Esophagus muscularis mucosa (tissue), 4 donors: ENCODE measurements at regions not wholly inside any gene's neighbourhood (a gene's known extent, or its start where the extent isn't known, plus 50 kb on each side); places are given as distances from the start of the nearest gene placed in this dataset.

Experiments used
- DNase-seq: peaks from one replicate; pipeline ENCODE4 v3.0.0-alpha.2; 2017; ENCODE audit errors: extremely low spot score
- H3K27ac ChIP-seq, 4 donors: fragments of 200-600 bp; sonication (generic); replicated peaks in 1 of 4; 1 replicate in 3 of 4; 2 replicates in 1 of 4; pipeline ENCODE4 v1.5.1; 2016 to 2019; ENCODE audit warnings: mild to moderate bottlenecking in 1 of 4
- H3K27me3 ChIP-seq, 4 donors: fragments of 200-600 bp; sonication (generic); one replicate each; pipeline versions ENCODE4 v1.5.1 to v1.6.0; 2016 to 2019
- H3K36me3 ChIP-seq, 4 donors: fragments of 200-600 bp; sonication (generic); one replicate each; pipeline ENCODE4 v1.5.1; 2016 to 2019
- H3K4me1 ChIP-seq, 4 donors: fragments of 200-600 bp; sonication (generic); one replicate each; pipeline ENCODE4 v1.5.1; 2016 to 2019
- H3K4me3 ChIP-seq, 4 donors: fragments of 200-600 bp; sonication (generic); 1 replicate in 2 of 4; 2 replicates in 2 of 4; pipeline ENCODE4 v1.5.1; 2016 to 2019; ENCODE audit warnings: mild to moderate bottlenecking in 4 of 4, moderate library complexity in 1 of 4
- H3K9me3 ChIP-seq, 4 donors: fragments of 200-600 bp; sonication (generic); 1 replicate in 3 of 4; 2 replicates in 1 of 4; pipeline ENCODE4 v1.5.1; 2016 to 2019
- CTCF ChIP-seq, 3 experiments: fragments of 200-600 bp in 2 of 3; fragments of 450-650 bp in 1 of 3; sonication (generic) in 2 of 3; IDR thresholded peaks; one replicate each; pipeline ENCODE4 v1.5.1; 2017 to 2019; ENCODE audit warnings: antibody characterized with exemption in 3 of 3, mild to moderate bottlenecking in 2 of 3, moderate library complexity in 1 of 3
- EP300 ChIP-seq: sonication (generic); formaldehyde crosslinking; IDR thresholded peaks from one replicate; pipeline ENCODE4 v1.6.1; 2017; ENCODE audit warnings: antibody characterized with exemption
- POLR2A ChIP-seq: fragments of 450-650 bp; IDR thresholded peaks from one replicate; pipeline ENCODE4 v1.6.1; 2017; ENCODE audit warnings: antibody characterized with exemption, moderate library complexity, mild to moderate bottlenecking, low read depth
- POLR2AphosphoS5 ChIP-seq, 2 donors: sonication (generic); formaldehyde crosslinking; IDR thresholded peaks; one replicate each; pipeline ENCODE4 v1.6.1; 2017; ENCODE audit warnings: antibody characterized with exemption in 2 of 2
- WGBS: methylation state at CpG from one replicate; pipeline ENCODE4 v1.1.5; 2018; 5-methylcytosine and 5-hydroxymethylcytosine counted together
- intact Hi-C: fragments of 100-400 bp; cut with DNase I; formaldehyde crosslinking; loops from one replicate; pipeline ENCODE4 v1.15.1; 2023
- small RNA-seq, 3 donors: library from RNA; depleted of rRNA; stranded (forward); fragments of <200 nt; gene quantifications; one replicate each; pipeline ENCODE3, GENCODE V24; 2016

DNA sequence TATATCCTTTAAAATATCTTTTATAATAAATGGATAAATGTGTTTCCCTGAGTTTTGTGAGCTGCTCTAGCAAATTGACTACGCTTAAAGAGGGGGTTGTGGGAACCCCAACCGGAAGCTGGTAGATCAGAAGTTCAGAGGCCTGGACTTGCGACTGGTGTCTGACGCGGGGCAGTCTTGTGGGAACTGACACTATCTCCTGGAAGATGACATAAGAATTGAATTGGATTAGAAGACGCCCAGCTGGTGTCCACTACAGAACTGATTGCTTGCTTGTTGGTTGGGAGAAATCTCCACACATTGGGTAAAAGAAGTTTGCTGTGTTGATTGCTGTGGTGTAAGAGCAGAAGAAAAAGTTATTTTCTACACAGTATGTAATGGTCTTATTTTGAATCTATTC lies 51.1 kb upstream of the AHR start:
- no peaks in the 10 kb centered on the region for H3K36me3 ChIP-seq
- no peak overlapping the region for H3K27ac ChIP-seq
- H3K4me1 ChIP-seq, result no peaks in the 10 kb centered on the region
- 75% methylated on average over 6 of the region's 6 CpGs for WGBS
- no peak for TF ChIP-seq EP300
- no peak for TF ChIP-seq POLR2AphosphoS5 (IDR thresholded peaks at IDR 0.05)
- TF ChIP-seq CTCF (IDR thresholded peaks at IDR 0.05), result no peak
- TF ChIP-seq POLR2A, result no peak
- no peak for DNase-seq
- no peaks in the 10 kb centered on the region for H3K27me3 ChIP-seq
- intact Hi-C loops, result no loop called here
- H3K4me3 ChIP-seq, result no peak overlapping the region
- H3K9me3 ChIP-seq, result no peaks in the 10 kb centered on the region

DNA sequence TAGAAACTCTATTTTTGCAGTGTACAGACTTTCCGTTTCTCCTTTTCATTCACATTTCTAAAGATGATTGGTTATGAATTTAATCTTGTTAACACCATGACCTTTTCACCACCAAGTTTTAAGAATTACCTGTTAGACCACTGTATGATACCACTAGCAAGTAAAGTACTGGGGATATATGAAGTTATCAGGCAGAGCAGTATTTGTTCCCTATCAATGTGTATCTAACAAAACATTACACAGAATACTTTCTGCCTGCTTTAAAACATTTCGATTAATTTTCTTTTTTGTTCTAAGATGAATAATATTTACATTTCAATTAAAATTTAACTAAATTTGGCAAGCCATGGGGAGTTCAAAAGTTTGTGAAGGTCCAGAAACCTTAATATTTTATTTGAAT lies 49.9 kb upstream of the AHR start:
- WGBS, result 87% methylated on average over 2 of the region's 2 CpGs
- H3K4me1 ChIP-seq, result no peaks in the 10 kb centered on the region
- no peak overlapping the region for H3K4me3 ChIP-seq
- no peaks in the 10 kb centered on the region for H3K9me3 ChIP-seq
- TF ChIP-seq POLR2A (no peak), CTCF (IDR thresholded peaks at IDR 0.05) (no peak), POLR2AphosphoS5 (IDR thresholded peaks at IDR 0.05) (no peak), EP300 (no peak)
- H3K36me3 ChIP-seq, result no peaks in the 10 kb centered on the region
- no peaks in the 10 kb centered on the region for H3K27me3 ChIP-seq
- H3K27ac ChIP-seq, result no peak overlapping the region
- intact Hi-C loops, result no loop called here
- DNase-seq, result no peak

Small RNA genes in the stretch of these regions (small RNA-seq; reads per million reads assigned to genes)
- 0 reads per million in 3 donors for gene RF00017
